WTC11 (cell line): ENCODE measurements at regions not wholly inside any gene's neighbourhood (a gene's known extent, or its start where the extent isn't known, plus 50 kb on each side); places are given as distances from the start of the nearest gene placed in this dataset.

Experiments
- ATAC-seq: fragments of 200-7000 bp; cut with Tn5 transposase; 2 replicates; pipeline ENCODE4 v1.10.0; 2021; ENCODE audit warnings: mild to moderate bottlenecking, moderate library complexity
- CTCF ChIA-PET: fragments of 300-600 bp; sonication (Branson Sonifier 250); formaldehyde crosslinking; loops from one replicate; lab custom pipeline; 2021; ENCODE audit warnings: antibody characterized with exemption; lab: Charles Lee
- POLR2A ChIA-PET: fragments of 350-600 bp; sonication (Branson Sonifier 250); formaldehyde crosslinking; loops from one replicate; lab custom pipeline; 2021; ENCODE audit warnings: antibody characterized with exemption; lab: Charles Lee
- DNase-seq: peaks from one replicate; pipeline ENCODE4 v3.0.0; 2021; ENCODE audit warnings: low spot score
- H3K27ac Mint-ChIP-seq: 2 replicates; pipeline ENCODE4 v1.8.0; 2021; ENCODE audit warnings: mixed read lengths
- H3K27me3 Mint-ChIP-seq: 2 replicates; pipeline ENCODE4 v1.8.0; 2021; ENCODE audit warnings: low read depth, mild to moderate bottlenecking, moderate library complexity, mixed read lengths
- H3K36me3 Mint-ChIP-seq: 2 replicates; pipeline ENCODE4 v1.8.0; 2021; ENCODE audit warnings: mixed read lengths
- H3K4me1 Mint-ChIP-seq: 2 replicates; pipeline ENCODE4 v1.8.0; 2022; ENCODE audit warnings: mixed read lengths
- H3K4me3 Mint-ChIP-seq: 2 replicates; pipeline ENCODE4 v1.8.0; 2021; ENCODE audit warnings: mild to moderate bottlenecking, moderate library complexity, mixed read lengths
- H3K9me3 Mint-ChIP-seq: 2 replicates; pipeline ENCODE4 v1.8.0; 2021; ENCODE audit warnings: mixed read lengths
- ARID4B ChIP-seq: sonication (generic); formaldehyde crosslinking; IDR thresholded peaks from 2 replicates; pipeline ENCODE4 v1.8.0; 2023; ENCODE audit warnings: missing genetic modification reagents, mild to moderate bottlenecking, borderline replicate concordance
- ATF2 ChIP-seq: sonication (generic); formaldehyde crosslinking; IDR thresholded peaks from 2 replicates; pipeline ENCODE4 v1.8.1; 2022; ENCODE audit warnings: low read depth, missing genetic modification reagents, borderline replicate concordance
- CREM ChIP-seq: sonication (generic); formaldehyde crosslinking; IDR thresholded peaks from 2 replicates; pipeline ENCODE4 v1.8.1; 2022; ENCODE audit warnings: mild to moderate bottlenecking, missing genetic modification reagents, moderate library complexity
- ERG ChIP-seq: fragments of 250-450 bp; sonication (Bioruptor Pico); IDR thresholded peaks from 2 replicates; pipeline ENCODE4 v1.8.0; 2021; ENCODE audit warnings: mild to moderate bottlenecking
- ETV6 ChIP-seq: sonication (generic); formaldehyde crosslinking; IDR thresholded peaks from 2 replicates; pipeline ENCODE4 v1.8.1; 2022; ENCODE audit warnings: mild to moderate bottlenecking, missing genetic modification reagents
- FOXJ3 ChIP-seq: sonication (generic); formaldehyde crosslinking; IDR thresholded peaks from 2 replicates; pipeline ENCODE4 v1.9.0; 2021; ENCODE audit warnings: missing genetic modification reagents, mild to moderate bottlenecking, borderline replicate concordance
- HMGXB4 ChIP-seq: sonication (generic); formaldehyde crosslinking; IDR thresholded peaks from 2 replicates; pipeline ENCODE4 v1.8.1; 2023; ENCODE audit warnings: mild to moderate bottlenecking, moderate library complexity, missing genetic modification reagents
- KAT7 ChIP-seq: sonication (generic); formaldehyde crosslinking; IDR thresholded peaks from 2 replicates; pipeline ENCODE4 v1.8.1; 2023; ENCODE audit warnings: missing genetic modification reagents, mild to moderate bottlenecking, borderline replicate concordance
- MXD4 ChIP-seq: fragments of 250-450 bp; sonication (Bioruptor Pico); IDR thresholded peaks from 2 replicates; pipeline ENCODE4 v1.8.0; 2021; ENCODE audit warnings: mild to moderate bottlenecking, moderate library complexity, borderline replicate concordance
- PREB ChIP-seq: sonication (generic); formaldehyde crosslinking; IDR thresholded peaks from 2 replicates; pipeline ENCODE4 v1.8.1; 2022; ENCODE audit warnings: mild to moderate bottlenecking, missing genetic modification reagents, moderate library complexity, borderline replicate concordance
- TCF7 ChIP-seq: sonication (generic); formaldehyde crosslinking; IDR thresholded peaks from 2 replicates; pipeline ENCODE4 v1.8.0; 2022; ENCODE audit warnings: mild to moderate bottlenecking, low read depth, missing genetic modification reagents, moderate library complexity
- TP53 ChIP-seq: sonication (generic); formaldehyde crosslinking; IDR thresholded peaks from 2 replicates; pipeline ENCODE4 v1.8.1; 2023; ENCODE audit warnings: mild to moderate bottlenecking, missing genetic modification reagents
- USF2 ChIP-seq: sonication (generic); formaldehyde crosslinking; IDR thresholded peaks from 2 replicates; pipeline ENCODE4 v1.8.1; 2023; ENCODE audit warnings: mild to moderate bottlenecking, missing genetic modification reagents, moderate library complexity
- ZNF219 ChIP-seq: sonication (generic); formaldehyde crosslinking; IDR thresholded peaks from 2 replicates; pipeline ENCODE4 v1.8.0; 2023; ENCODE audit warnings: missing genetic modification reagents, mild to moderate bottlenecking, borderline replicate concordance
- ZNF281 ChIP-seq: sonication (generic); formaldehyde crosslinking; IDR thresholded peaks from 2 replicates; pipeline ENCODE4 v1.8.0; 2023; ENCODE audit warnings: mild to moderate bottlenecking, missing genetic modification reagents
- ZNF532 ChIP-seq: fragments of 250-450 bp; sonication (Bioruptor Pico); IDR thresholded peaks from 2 replicates; pipeline ENCODE4 v1.9.0; 2021; ENCODE audit warnings: mild to moderate bottlenecking, borderline replicate concordance

GRCh38 chr22:48951836-48952235 lies 875.8 kb downstream of the BRD1 start (continued):
- no peak for TF ChIP-seq ZNF532
- TF ChIP-seq FOXJ3, result no peak
- TF ChIP-seq HMGXB4, result no peak
- no peak for TF ChIP-seq KAT7 (CRISPR knock-in tag)
- no peak for TF ChIP-seq ARID4B (CRISPR knock-in tag)

- no peak for DNase-seq
- ChIA-PET CTCF (no interaction called here), POLR2A (interaction anchor here (0.6 to 0.7 kb wide), 2 partner anchors 212 to 246 kb away, joined by 3 to 9 read pairs; no protein-coding TSS in a partner anchor)
- peaks cover 6% of the 10 kb centered on the region for H3K27me3 Mint-ChIP-seq
- H3K36me3 Mint-ChIP-seq, result no peaks in the 10 kb centered on the region
- no peak overlapping the region for H3K4me3 Mint-ChIP-seq
- H3K27ac Mint-ChIP-seq, result no peak overlapping the region
- no peaks in the 10 kb centered on the region for H3K9me3 Mint-ChIP-seq
- ATAC-seq, result no peak
- H3K4me1 Mint-ChIP-seq, result 0 out of 2 replicates have a peak, but pooled peaks cover 5% of the 10 kb centered on the region
- no peak for TF ChIP-seq ATF2
- no peak for TF ChIP-seq FOXJ3
- TF ChIP-seq ZNF281 (CRISPR knock-in tag), result no peak
- TF ChIP-seq TP53 (CRISPR knock-in tag), result no peak
- TF ChIP-seq TCF7, result no peak
- no peak for TF ChIP-seq PREB (CRISPR knock-in tag)
- TF ChIP-seq USF2 (CRISPR knock-in tag), result no peak
- no peak for TF ChIP-seq ZNF219 (CRISPR knock-in tag)
- no peak for TF ChIP-seq ETV6 (CRISPR knock-in tag)
- no peak for TF ChIP-seq CREM (CRISPR knock-in tag)
- TF ChIP-seq ERG (CRISPR knock-in tag), result no peak
- no peak for TF ChIP-seq MXD4 (CRISPR knock-in tag)
These were observed 877.3 kb downstream of the BRD1 start for GRCh38 chr22:48950151-48950915.
